ENCODE measurements at regions not wholly inside any gene's neighbourhood (a gene's known extent, or its start where the extent isn't known, plus 50 kb on each side); places are given as distances from the start of the nearest gene placed in this dataset.

DNA sequence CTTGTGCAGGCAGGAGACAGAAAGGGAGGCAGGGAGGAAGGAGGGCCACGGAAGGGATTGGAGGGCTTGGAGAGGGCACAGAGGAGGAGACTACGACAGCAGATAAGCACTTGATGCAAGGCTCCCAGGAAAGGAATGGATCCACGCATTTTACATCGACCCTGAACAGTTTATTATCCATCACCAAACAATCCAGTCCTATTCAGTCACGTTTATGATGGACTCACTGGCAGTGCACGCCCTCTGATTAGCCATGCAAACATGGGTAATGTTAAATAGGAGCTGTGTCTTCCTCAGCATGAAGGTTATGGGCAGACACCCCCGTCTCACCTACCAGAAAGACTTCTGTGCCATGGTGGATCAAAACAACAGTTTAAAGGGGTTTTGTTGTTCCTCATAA, 80.2 kb upstream of the SNRK start:
- intact Hi-C loops (cut with DNase I, micrococcal nuclease) = no loop called here

DNA sequence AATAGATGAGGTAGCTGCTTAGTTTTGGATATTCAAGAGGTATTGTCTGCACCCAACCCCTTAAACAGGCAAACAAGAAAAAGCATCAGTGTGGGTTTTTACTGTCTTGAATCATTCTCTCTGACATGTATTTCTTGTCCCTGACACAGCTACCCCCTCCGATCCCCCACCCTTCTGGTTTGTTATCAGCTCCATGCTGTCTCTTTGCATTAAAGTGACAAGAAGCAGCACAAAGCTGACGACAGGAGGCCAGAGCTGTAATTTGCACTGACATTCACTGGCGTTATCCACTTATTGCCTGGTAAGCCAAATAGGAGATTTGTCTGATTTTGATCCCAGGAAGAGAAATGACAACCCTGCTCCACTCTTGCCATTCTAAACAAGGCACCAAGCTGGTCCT, 83.3 kb upstream of the SNRK start:
- H3K4me3 ChIP-seq = no peak overlapping the region
- TF ChIP-seq, protein P1, sequence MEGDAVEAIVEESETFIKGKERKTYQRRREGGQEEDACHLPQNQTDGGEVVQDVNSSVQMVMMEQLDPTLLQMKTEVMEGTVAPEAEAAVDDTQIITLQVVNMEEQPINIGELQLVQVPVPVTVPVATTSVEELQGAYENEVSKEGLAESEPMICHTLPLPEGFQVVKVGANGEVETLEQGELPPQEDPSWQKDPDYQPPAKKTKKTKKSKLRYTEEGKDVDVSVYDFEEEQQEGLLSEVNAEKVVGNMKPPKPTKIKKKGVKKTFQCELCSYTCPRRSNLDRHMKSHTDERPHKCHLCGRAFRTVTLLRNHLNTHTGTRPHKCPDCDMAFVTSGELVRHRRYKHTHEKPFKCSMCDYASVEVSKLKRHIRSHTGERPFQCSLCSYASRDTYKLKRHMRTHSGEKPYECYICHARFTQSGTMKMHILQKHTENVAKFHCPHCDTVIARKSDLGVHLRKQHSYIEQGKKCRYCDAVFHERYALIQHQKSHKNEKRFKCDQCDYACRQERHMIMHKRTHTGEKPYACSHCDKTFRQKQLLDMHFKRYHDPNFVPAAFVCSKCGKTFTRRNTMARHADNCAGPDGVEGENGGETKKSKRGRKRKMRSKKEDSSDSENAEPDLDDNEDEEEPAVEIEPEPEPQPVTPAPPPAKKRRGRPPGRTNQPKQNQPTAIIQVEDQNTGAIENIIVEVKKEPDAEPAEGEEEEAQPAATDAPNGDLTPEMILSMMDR (IDR thresholded peaks at IDR 0.05) = no peak
- H3K36me3 ChIP-seq (ENCODE audit: low read depth) = no peaks in the 10 kb centered on the region
- H3K4me1 ChIP-seq (ENCODE audit: low read depth) = no peaks in the 10 kb centered on the region
- intact Hi-C loops (cut with DNase I, micrococcal nuclease) = no loop called here
- DNase-seq = no peak
- no peaks in the 10 kb centered on the region for H3K9me3 ChIP-seq
- ATAC-seq = no peak

More for the DNA sequence above, 80.2 kb upstream of the SNRK start:
- Histone ChIP-seq H3K36me3 (ENCODE audit: low read depth) (no peaks in the 10 kb centered on the region), H3K4me3 (no peak overlapping the region), H3K4me1 (ENCODE audit: low read depth) (no peaks in the 10 kb centered on the region), H3K9me3 (no peaks in the 10 kb centered on the region)
- no peak for DNase-seq
- ATAC-seq = peak; percentile 44
- TF ChIP-seq, protein P1 (IDR thresholded peaks at IDR 0.05) = no peak

DNA sequence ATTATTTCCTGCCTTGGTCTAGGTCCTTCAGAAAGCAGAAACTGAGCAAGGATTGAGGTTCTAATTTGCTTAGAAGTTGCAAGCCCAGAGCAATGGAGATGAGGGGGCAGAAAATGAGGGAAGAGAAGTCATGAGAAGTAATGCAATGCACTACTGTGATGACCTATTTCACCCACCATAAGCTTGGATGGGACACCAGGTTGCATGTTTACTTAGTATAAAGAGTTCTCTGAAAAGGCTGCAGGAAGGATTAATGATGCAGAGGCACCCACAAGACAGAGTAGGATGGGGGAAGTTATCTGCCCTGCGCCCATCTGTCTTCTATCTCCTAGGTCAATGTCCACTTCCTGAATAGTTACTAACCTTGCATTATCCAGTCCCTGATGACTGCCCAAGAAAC, 84.8 kb upstream of the SNRK start:
- TF ChIP-seq, protein P1 (IDR thresholded peaks at IDR 0.05) = no peak
- Histone ChIP-seq H3K36me3 (ENCODE audit: low read depth) (no peaks in the 10 kb centered on the region), H3K4me1 (ENCODE audit: low read depth) (no peaks in the 10 kb centered on the region), H3K9me3 (no peaks in the 10 kb centered on the region), H3K4me3 (no peak overlapping the region)
- no peak for DNase-seq
- intact Hi-C loops (cut with DNase I, micrococcal nuclease) = no loop called here
- ATAC-seq = no peak

DNA sequence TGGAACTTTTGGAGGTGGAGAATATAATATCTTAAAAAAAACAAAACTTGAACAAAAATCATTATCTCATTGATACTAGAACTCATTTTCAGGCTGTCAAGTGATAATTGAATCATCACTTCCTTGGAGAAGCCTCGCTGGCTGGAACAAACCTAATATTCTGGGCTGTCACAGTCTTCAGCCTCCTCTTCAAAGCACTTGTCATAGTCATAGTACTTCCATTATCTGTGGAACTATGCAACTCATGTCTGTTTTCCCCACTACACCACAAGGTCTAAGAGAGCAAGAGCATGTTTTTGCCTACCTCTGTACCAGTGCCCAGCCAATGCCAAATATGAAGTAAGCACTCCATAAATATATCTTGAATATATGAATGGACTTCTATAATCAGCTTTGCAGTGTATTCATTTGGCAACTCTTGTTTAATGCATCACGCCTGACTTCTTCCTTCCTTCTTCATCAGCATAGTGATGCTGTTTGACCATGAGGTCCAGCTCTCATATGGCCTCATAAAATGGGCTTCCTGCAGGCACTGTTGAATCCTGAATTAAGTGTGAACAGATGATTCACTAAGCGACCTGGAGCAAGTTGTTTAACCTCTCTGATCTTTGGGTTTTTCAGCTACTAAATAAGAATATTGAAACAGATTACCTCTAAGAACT, 86.6 kb upstream of the SNRK start:
- DNase-seq = no peak
- H3K36me3 ChIP-seq (ENCODE audit: low read depth) = no peaks in the 10 kb centered on the region
- no peak for ATAC-seq
- TF ChIP-seq, protein P1 (IDR thresholded peaks at IDR 0.05) = no peak
- H3K4me1 ChIP-seq (ENCODE audit: low read depth) = peaks cover 4% of the 10 kb centered on the region
- H3K9me3 ChIP-seq = no peaks in the 10 kb centered on the region
- no peak overlapping the region for H3K4me3 ChIP-seq
- intact Hi-C loops (cut with DNase I, micrococcal nuclease) = no loop called here

DNA sequence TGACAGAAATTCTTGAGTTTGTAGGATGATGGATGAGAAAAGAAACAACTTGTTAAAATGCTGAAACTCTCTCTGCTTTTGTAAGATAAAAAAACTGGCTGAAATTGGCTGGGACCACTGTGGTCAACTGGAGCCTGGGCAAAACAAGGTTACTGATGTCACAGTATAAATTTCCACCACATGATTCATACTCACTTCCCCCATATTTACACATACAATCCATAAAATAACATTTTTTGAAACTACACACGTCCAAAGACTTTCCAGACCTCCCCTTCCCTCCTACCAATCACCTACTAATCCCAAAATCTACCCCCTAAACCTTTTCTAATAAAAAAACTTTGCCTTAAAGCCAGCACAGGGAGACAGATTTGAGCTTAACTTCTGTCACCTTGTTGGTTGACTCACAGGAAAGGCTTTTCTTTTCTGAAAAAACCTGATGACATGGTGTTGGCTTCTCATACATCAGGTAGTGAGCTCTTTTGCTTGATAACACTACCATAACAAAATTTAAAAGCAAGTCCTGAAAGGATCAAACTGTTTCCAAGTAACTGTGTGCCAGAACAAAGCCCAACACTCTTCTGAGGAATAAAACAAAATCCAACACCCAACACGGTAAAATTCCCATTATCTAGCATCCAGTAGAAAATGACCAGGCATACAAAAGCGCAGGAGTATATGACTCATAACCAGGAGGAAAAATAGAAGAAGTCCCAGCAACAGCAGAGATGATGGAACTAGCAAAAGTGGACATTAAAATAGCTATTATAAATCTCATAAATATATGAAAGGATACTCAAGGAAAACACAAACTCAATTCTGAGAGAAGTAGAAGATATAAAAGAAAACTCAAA, 87.3 kb upstream of the SNRK start:
- ATAC-seq = no peak
- H3K4me3 ChIP-seq = no peak overlapping the region
- TF ChIP-seq, protein P1 (IDR thresholded peaks at IDR 0.05) = no peak
- H3K9me3 ChIP-seq = no peaks in the 10 kb centered on the region
- H3K36me3 ChIP-seq (ENCODE audit: low read depth) = no peaks in the 10 kb centered on the region
- DNase-seq = no peak
- intact Hi-C loops (cut with DNase I, micrococcal nuclease) = no loop called here
- peaks cover 5% of the 10 kb centered on the region for H3K4me1 ChIP-seq (ENCODE audit: low read depth)

Data from mucosa of descending colon (tissue), 3 donors.